ENCODE measurements at regions not wholly inside any gene's neighbourhood (a gene's known extent, or its start where the extent isn't known, plus 50 kb on each side); places are given as distances from the start of the nearest gene placed in this dataset.

GRCh38 chr11:95487938-95488337 lies 256.9 kb upstream of the SESN3 start:
- H3K4me3 ChIP-seq (ENCODE audit: control insufficient read depth, low read depth, low read length), result no peak overlapping the region
- DNase-seq (ENCODE audit: low read depth), result no peak
- TF ChIP-seq CTCF (IDR thresholded peaks at IDR 0.05; ENCODE audit: control insufficient read depth, insufficient read depth, low read depth, low read length, missing control alignments), result no peak

- DNase-seq (ENCODE audit: low read depth), result no peak
- no peak overlapping the region for H3K4me3 ChIP-seq (ENCODE audit: control insufficient read depth, low read depth, low read length)
- no peak for TF ChIP-seq CTCF (IDR thresholded peaks at IDR 0.05; ENCODE audit: control insufficient read depth, insufficient read depth, low read depth, low read length, missing control alignments)
Observed at GRCh38 chr11:95487391-95487790, 256.4 kb upstream of the SESN3 start.

- no peak for DNase-seq (ENCODE audit: low read depth)
- TF ChIP-seq CTCF (IDR thresholded peaks at IDR 0.05; ENCODE audit: control insufficient read depth, insufficient read depth, low read depth, low read length, missing control alignments), result no peak
- no peak overlapping the region for H3K4me3 ChIP-seq (ENCODE audit: control insufficient read depth, low read depth, low read length)
Observed at GRCh38 chr11:95486979-95487378, 256.0 kb upstream of the SESN3 start.

GRCh38 chr11:95486466-95486865 lies 255.5 kb upstream of the SESN3 start:
- no peak for DNase-seq (ENCODE audit: low read depth)

GRCh38 chr11:95485115-95485900 lies 254.3 kb upstream of the SESN3 start:
- no peak for DNase-seq (ENCODE audit: low read depth)
- TF ChIP-seq CTCF (IDR thresholded peaks at IDR 0.05; ENCODE audit: control insufficient read depth, insufficient read depth, low read depth, low read length, missing control alignments), result no peak
- no peak overlapping the region for H3K4me3 ChIP-seq (ENCODE audit: control insufficient read depth, low read depth, low read length)

More at GRCh38 chr11:95486466-95486865, 255.5 kb upstream of the SESN3 start:
- TF ChIP-seq CTCF (IDR thresholded peaks at IDR 0.05; ENCODE audit: control insufficient read depth, insufficient read depth, low read depth, low read length, missing control alignments), result no peak
- no peak overlapping the region for H3K4me3 ChIP-seq (ENCODE audit: control insufficient read depth, low read depth, low read length)

GRCh38 chr11:95483339-95483738 lies 252.3 kb upstream of the SESN3 start:
- no peak for DNase-seq (ENCODE audit: low read depth)
- no peak for TF ChIP-seq CTCF (IDR thresholded peaks at IDR 0.05; ENCODE audit: control insufficient read depth, insufficient read depth, low read depth, low read length, missing control alignments)
- no peak overlapping the region for H3K4me3 ChIP-seq (ENCODE audit: control insufficient read depth, low read depth, low read length)
